GM18870 (cell line): ENCODE measurements at regions not wholly inside any gene's neighbourhood (a gene's known extent, or its start where the extent isn't known, plus 50 kb on each side); places are given as distances from the start of the nearest gene placed in this dataset.

Source experiments
- ATAC-seq: cut with Tn5 transposase; IDR thresholded peaks from one replicate; pipeline ENCODE4 v1.9.1; 2021; ENCODE audit warnings: moderate library complexity; ENCODE audit not compliant: unreplicated experiment

GRCh38 chr22:47343611-47344010 lies 581.2 kb downstream of the TBC1D22A start:
- ATAC-seq = no peak

- ATAC-seq = no peak
Observed at GRCh38 chr22:47342446-47342845, 580.0 kb downstream of the TBC1D22A start.

- no peak for ATAC-seq
Observed at GRCh38 chr22:47341464-47341863, 579.0 kb downstream of the TBC1D22A start.

- ATAC-seq = no peak
Observed at GRCh38 chr22:47340851-47341436, 578.5 kb downstream of the TBC1D22A start.

- ATAC-seq = no peak
Observed at GRCh38 chr22:47337161-47337621, 574.7 kb downstream of the TBC1D22A start.

GRCh38 chr22:47335958-47336357 lies 573.5 kb downstream of the TBC1D22A start:
- ATAC-seq = no peak

- no peak for ATAC-seq
Observed at GRCh38 chr22:47335460-47335859, 573.0 kb downstream of the TBC1D22A start.

GRCh38 chr22:47334601-47335000 lies 572.2 kb downstream of the TBC1D22A start:
- no peak for ATAC-seq

GRCh38 chr22:47333625-47334024 lies 571.2 kb downstream of the TBC1D22A start:
- no peak for ATAC-seq

- ATAC-seq = no peak
Observed at GRCh38 chr22:47332246-47332980, 570.0 kb downstream of the TBC1D22A start.

GRCh38 chr22:47331750-47332149 lies 569.3 kb downstream of the TBC1D22A start:
- no peak for ATAC-seq

GRCh38 chr22:47329727-47330650 lies 567.5 kb downstream of the TBC1D22A start:
- no peak for ATAC-seq

- no peak for ATAC-seq
Observed at GRCh38 chr22:47328550-47329243, 566.2 kb downstream of the TBC1D22A start.

- ATAC-seq = no peak
Observed at GRCh38 chr22:47327241-47327640, 564.8 kb downstream of the TBC1D22A start.

- ATAC-seq = no peak
Observed at GRCh38 chr22:47325249-47325648, 562.8 kb downstream of the TBC1D22A start.

- no peak for ATAC-seq
Observed at GRCh38 chr22:47324435-47324990, 562.1 kb downstream of the TBC1D22A start.

GRCh38 chr22:47323518-47323917 lies 561.1 kb downstream of the TBC1D22A start:
- no peak for ATAC-seq

- ATAC-seq = no peak
Observed at GRCh38 chr22:47322854-47323253, 560.4 kb downstream of the TBC1D22A start.

GRCh38 chr22:47320560-47320959 lies 558.1 kb downstream of the TBC1D22A start:
- no peak for ATAC-seq

- ATAC-seq = no peak
Observed at GRCh38 chr22:47318041-47318737, 555.7 kb downstream of the TBC1D22A start.
